Activated gamma-delta T cell treated with anti-CD3 and anti-CD28 coated beads, Interleukin-2, amount 50 U/mL, for 16 hours (primary cell): ENCODE measurements at regions not wholly inside any gene's neighbourhood (a gene's known extent, or its start where the extent isn't known, plus 50 kb on each side); places are given as distances from the start of the nearest gene placed in this dataset.

Source experiments
- DNase-seq: peaks from one replicate; pipeline ENCODE4 v3.0.0-alpha.2; 2020; ENCODE audit warnings: low read depth

DNA sequence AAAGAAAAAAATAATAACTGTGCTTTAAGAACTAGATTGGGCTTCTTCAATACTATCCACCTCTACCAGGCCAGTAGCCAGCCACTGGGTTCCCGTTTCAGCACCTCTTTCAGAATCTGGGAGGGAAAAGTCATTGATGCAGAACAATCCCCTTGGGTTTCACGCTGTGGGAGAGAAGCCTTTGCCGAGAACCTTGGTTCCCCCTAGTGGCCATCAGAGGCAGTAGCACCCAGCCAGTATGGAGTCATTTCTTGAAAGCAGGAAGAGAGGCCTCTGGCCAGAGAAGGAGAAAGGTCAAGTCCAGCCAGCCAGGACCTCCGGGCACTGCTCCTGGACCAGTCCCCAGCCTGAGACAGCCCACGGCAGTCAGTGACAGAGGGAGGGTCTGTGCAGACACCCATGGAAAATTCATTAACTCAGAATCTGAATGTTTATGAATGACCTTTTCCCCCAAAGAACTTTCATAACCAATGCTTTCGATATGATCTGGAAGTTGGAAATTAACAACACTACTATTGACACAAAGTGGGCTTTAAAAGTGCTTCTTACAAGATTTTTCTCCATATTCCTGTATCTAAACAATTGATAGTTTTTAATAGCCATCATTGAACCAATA, 51.2 kb upstream of the CDH5 start:
- DNase-seq, result peak; percentile 20

DNA sequence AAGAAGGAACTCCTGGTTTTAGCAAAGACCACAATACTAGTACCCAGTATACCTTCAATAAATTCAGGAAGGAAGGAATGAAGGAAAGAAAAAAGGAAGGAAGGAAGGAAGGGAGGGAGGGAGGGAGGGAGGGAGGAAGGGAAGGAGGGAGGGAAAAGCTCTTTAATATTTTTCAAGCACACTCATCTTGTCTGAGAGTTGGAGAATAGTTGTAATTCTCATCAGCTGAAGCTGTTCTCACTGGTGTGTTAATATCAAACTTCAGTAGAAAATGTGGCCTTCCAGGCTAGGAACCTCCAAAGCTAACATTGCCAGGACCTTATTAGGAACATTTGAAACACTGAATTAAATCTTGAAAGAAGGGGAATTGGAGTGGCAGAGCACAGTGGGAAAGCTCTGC, 55.2 kb upstream of the CDH5 start:
- no peak for DNase-seq

DNA sequence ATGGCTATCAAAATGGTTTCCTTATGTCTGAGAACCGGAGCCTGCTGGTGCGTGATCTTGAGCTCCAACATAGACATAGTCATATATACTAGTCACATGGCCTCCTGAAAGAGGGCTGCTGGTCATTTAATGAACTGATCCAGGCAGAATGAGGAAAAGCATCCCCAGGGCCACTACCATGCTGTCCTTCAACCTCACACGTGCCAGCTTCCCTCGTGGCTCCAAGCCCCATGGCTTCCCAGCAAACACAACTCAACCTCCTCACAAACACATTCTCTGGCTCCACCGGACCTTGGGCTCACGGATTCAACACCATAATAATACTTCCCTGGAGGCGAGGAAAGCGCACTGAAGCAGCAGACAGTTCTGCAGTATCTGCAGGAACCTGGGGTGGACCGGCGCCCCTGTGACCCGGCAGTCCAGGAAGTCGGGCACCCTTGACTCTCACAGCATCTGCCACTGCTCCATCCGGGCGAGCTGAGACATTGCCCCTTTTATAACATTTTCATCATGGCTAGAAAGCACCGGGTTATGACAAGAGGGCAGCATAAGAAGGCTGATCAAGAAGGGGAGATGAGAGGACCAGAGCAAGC, 57.2 kb upstream of the CDH5 start:
- no peak for DNase-seq

DNA sequence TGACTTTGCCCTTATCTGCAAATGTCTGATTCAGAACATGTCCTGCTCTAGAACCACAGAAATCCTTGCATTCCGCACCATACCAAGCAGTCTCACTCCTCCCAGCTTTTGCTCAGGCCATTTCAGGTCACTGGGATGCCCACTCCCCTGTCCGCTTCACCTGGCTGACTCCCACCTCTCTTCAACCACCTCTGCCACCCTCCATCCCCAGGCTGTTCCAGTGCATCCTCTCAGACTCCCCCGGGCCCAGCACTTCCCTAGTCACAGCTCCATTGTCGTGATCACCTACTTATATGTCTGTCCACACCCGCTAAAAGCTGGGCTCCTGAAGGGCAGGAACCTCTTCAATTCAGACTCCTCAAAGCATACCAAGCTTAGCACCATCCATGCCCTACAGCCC, 58.4 kb upstream of the CDH5 start:
- no peak for DNase-seq

DNA sequence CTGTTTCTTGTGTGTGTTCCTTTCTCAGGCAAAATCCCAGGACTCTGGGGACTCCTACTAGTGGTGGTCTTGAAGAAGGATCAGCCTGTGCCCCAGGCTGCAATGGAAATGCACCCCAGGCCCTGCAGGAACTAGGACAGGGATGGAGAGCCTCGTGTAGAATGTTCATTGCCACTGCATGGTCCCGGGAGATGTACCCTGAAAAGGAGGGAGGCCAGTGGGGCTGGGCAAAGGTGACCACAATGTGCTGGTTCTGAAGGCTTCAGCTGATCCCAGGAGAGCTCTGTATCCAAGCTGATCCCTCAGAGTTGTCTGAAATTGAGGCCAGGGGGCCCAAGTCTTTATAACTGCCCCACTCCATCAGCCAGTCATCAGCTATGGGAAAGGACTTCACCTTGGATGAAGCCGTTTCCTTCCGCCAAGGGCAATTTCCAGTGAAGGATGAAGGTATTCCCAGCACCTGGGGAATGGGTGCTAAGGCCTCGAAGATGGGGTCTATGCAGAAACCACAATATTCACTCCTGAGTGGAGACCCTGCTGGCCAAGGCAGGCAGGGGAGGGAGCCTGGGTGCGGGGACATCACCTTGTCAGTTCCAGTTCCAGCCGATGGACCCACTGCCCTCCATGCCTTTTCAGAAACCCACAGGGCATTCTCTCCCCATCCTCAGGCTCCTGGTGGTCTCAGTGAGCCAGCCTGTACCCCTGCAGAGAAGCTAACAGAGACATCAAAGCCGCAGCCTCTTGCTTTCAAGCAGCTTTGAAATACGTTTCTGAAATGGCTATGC, 59.9 kb upstream of the CDH5 start:
- DNase-seq, result no peak

DNA sequence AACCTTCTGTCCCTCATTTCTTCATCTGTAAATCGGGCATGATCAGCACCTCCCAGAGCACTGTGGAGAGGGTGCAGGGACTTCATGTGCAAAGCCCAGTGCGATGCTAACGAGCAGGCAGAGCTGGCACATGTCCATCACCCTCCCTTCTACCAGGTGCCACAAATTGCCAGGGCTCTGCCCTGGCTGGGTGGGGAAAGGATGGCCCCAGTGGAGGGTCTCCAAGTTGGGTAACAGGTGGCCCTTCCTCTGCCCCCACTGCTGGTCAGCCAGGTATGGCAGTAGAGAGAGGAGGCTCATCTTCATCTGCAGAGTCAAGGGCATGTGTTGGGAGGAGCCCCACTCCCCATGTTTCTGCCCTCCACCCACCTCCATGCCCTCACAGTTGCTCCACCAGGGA, 61.5 kb upstream of the CDH5 start:
- DNase-seq, result no peak

DNA sequence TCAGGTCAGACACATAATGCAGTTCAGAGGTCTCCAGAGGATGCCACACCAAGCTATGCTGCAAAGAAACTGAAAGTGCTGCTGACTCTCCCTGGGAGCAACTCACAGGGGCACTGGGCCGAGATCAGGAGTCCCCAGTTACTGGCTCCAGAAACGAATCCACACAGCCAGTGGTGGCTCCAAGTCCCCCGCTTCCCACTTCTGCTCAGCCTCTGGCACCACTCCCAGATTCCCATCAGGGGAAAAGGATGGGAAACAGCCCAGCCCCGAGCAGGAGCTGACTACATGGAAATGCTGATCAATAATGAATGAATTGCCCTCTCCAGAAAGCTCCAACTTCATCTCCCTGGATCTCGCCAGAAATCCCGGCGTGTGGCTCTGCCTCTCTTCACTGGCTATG, 62.3 kb upstream of the CDH5 start:
- DNase-seq, result no peak

DNA sequence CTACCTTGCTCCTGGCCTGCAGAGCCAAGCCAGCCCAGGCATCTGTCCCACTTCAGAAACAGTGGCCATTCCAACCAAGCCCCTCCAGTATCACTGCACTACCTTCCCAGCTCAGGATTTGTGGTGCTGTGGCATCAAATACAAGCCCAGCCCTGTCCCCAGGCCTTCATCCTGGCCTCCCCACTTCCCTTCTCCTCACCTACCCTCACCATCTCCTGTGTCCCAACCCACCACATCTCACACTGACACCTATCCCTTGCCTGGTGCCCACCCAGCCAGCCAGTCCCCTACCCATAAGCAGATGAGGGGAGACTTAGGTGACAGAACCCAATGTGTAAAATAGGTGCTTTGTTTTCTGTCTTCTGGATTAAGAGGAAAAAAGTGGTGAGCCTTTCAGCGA, 66.0 kb upstream of the CDH5 start:
- DNase-seq, result no peak

DNA sequence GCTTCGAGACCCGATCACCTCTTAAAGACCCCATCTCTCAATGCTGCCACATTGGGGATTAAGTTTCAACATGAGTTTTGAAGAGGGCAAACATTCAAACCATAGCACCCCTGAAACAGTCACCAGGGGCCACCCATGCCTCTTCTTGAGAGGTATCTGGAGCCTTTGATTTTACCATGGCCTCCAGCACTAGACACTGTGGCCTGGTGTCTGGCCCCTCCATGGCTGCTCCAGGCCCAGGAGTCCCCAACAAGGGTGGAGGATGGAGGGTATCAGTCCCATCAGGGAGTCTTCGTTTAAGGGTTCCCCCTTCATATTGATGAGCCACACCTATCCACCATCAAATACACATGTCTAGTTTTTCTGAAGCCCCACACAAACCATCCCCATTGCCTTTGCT, 66.5 kb upstream of the CDH5 start:
- no peak for DNase-seq

DNA sequence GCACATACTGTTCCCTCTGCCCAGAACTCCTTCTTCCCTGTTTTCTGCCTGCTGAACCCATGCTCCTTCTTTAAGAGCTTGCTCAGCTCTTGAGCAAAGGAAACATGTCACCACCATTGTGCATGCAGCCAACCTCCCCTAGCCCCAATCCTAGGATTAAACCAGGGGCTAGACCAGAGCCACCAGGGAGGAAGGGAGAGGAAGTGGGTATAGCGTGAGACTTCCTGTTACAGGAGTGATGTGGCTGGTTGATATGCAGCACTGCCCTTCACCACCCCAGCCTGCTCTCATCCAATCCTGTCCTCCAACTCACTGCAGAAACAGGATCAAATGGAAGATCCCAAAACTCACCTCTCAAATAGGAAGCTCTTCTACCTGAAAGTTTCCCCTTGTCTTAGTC, 67.1 kb upstream of the CDH5 start:
- no peak for DNase-seq

DNA sequence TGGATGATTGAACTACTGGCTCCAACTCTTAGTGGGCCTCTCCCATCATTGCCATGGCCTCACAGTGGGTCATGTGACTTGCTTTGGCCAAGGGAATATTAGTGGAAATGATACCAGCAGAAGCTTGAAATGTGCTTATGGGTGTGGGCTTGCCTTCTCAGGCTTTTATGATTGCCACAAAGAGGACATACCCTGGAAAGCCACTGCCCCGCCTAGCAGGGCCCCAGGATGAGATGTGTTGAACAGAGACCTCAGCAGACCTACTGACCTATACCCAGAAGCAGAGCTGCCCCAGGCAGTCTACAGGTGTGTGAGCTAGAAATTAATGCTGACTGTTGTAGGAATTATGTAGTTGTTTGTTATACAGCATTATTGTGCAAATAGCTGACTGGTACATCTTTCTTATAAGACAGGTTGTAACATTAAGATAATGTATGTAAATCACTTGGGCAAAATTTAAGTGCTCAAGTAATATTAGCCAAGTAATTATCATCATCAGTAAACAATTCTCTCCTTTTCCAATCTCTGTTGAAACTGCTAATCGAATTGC, 67.8 kb upstream of the CDH5 start:
- DNase-seq, result no peak

DNA sequence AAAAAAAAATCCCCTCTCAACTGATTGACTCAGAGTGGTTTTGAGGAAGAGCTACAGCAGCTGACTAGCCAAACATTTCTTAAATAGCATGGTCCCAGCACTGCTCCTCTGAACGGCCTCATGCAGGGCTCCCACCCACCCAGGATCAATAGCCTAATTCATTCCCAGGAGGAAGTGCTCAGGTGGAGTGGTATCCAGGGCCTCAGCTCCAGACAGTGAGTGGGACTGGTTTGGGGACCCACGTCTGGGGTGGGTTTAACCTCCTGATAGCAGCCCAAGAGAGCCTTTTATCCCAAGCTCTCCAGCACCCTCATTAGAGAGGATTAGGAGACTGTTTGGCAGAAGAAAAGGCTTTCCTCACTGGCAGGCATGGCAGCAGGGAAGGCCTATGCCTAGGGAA, 68.5 kb upstream of the CDH5 start:
- DNase-seq, result no peak

DNA sequence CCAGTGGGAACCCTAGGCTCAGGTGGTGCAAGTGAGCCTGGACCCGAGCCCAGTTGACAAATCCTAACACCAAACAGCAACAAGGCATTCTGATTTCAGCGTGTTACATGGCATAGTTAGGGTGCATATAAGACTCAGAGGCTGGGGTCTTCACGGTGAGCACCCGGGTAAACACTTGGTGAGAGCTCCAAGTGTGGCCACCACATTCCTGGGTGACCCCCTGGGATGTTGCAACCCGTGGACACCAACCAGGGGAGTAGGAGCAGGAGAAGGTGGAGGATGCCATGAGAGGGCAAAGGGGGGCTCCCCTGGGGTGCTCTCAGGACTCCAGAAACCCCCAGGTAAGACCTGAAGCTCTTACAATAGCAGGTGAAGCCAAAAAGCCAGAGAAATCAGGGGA, 69.9 kb upstream of the CDH5 start:
- no peak for DNase-seq

DNA sequence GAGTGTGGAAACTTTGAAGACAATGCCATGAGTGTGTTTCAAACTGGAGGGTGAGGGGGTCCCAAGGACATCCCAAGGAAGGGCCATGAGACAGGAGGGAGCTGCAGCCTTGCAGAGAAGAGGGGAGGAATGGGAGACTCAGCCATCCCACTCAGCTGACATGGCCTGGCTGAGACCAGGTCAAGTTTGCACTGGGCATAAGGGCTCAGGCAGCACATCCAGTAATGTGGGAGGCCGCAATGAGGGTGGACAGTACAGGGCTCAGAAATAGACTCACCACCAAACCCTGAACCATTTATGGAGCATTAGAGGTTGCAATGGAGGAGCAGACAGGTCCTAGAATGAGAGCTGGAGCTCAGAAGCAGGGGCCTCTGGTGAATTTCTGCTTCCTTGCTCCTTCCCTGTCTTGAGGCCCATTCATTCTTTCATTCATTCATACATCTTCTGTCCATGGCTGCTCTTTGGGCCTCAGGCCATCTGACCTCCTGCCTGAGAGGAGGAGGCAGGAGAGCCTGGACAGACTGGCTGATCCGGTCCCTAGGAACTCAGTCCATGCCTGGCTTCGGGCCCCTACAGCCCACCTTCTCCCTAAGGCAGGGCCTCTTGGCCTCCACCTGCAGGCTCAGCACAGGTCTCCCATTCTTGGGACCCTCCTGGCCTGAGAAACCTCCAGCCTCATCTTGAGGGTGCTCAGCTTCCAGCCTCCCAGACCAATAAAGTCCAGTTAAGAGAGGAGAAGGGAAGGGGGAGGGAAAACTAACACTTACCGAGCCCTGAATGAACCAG, 70.5 kb upstream of the CDH5 start:
- no peak for DNase-seq

DNA sequence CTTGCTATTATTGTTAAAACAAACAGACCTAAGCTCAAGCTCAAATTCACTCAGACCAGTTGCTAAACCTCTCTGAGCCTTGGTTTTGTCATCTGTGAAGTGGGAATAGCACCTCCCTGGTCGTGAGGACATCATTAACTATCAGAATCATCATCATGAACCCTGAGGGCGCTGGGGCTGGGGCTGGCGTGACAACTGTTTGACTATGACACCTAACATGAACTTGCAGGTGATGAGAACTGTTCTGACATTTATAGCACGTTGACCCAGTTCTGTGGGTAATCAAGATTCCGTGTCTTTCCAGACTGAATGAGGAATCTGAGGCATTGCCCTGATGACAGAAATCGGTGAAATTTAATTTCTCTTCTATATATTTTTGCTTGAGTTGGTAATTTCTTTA, 71.3 kb upstream of the CDH5 start:
- no peak for DNase-seq

DNA sequence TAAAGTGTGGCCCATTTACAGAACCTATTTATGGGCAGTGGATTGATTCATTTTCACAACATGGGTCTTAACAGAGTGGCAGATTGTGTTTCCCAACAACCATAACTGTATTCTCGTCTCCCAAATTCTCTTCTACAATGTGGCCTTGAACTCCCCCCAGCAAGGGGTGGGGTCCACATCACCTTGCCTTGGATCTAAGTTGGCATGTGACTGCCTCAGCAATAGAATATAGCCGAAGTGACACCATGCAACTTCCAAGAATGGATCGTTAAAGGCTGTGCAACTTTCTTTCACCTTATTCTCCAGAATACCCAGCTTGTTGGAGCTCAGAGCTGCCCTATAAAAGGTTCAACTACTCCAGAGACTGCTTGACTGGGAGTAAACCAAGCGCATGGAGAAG, 72.0 kb upstream of the CDH5 start:
- no peak for DNase-seq

DNA sequence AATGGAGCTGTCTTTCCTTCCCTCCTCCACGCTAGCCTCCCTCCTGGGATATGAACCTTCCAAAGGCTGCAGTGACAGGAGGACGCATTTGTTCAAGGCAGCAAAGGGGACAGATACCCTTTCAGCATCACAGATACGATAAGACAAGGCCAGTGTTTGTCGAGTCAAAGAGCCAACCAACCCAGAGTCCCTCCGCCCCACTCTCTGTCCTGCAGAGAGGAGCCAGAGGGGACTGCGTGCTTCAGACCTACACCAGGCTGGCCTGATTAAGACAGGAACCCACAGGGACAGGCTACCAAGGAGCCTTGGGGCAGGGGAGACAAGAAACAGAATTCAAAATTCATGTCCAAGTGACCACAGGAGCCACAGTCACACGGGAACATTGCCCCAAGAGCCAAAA, 72.6 kb upstream of the CDH5 start:
- no peak for DNase-seq

DNA sequence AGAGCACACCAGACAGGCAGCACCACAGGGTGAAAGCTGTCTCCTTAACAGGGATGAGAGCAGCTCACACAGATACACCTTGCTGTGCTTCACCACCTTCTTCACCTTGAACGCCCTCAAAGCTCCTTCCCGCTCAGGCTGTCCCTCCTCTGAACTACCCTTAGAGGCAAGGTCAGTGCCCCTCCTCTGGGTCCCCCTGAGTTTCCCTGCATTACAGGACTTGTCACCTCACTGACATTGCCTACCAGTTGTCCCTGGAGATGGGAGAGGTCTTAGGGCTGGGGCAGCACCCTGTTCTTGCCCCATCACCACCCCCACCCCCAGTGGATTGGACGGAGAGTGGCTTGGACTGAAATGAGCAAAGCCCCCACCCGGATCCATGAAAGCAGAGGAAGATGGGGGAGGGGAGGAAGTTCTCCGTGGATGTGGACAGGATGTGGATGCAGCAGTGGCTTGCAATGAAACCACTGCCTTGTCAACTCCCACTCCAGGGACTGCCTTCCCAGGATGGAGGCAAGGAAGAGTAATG, 73.2 kb upstream of the CDH5 start:
- no peak for DNase-seq

DNA sequence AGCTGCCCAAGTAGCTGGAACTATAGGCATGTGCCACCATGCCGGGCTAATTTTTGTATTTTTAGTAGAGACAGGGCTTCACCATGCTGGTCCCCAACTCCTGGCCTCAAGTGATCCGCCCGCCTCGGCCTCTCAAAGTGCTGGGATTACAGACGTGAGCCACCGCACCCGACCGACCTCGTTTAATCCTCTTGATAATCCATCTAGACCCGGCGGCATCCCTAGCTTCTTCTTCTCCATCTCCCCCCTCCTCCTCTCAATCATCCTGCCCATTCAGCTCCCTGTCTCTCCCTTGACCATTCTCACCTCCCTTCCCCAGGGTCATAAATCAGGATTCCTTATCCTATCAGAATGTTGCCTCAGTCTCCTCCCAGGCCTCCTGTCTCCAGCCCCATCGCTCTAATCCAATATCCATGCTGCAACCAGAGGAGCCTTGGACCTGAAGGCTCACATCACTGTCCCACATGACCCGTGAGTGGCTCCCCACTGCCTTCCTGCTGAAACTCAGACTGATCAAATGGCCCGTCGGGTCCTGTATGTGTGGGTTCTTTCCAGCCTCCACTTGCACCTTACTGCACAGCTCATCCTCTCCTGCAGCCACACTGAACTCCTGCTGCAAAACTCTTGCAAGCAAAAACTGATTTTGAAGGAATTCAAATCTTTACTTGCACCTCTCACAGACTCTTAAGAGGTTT, 74.1 kb upstream of the CDH5 start:
- DNase-seq, result no peak

DNA sequence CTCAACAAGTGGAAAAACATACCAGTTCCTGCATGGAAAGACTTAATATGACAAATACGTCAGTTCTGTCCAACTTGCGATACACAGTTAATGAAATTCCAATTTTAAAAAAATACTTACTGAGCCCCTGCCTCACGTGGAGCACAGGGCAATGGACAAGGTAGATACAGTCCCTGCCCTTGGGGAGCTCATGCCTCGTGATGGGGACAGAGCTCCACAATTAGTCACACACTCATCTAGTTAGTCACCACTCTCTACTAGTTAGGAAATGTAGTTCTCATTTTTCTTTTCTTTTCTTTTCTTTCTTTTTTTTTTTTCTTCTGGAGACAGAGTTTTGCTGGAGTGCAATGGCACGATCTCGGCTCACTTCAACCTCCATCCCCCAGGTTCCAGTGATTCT, 74.7 kb upstream of the CDH5 start:
- DNase-seq, result no peak

DNA sequence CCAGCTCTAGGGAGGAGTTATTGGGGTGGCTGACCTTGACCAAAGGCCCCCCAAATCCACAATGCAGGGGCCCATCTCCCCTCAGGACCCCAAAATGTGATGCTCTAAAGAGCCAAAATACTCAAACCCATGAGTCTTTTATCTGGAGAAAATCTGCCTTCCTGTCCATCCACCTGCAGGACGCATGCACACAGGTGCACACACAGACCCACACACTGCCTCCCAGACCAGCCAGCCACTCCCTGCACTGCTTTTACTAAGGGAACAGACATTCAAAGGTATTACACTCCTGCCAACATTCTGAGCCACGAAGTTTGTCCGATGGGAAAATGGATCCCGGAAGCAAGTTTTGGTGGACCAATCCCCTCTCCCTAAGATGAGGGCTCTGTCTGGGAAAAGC, 76.1 kb upstream of the CDH5 start:
- DNase-seq, result no peak

DNA sequence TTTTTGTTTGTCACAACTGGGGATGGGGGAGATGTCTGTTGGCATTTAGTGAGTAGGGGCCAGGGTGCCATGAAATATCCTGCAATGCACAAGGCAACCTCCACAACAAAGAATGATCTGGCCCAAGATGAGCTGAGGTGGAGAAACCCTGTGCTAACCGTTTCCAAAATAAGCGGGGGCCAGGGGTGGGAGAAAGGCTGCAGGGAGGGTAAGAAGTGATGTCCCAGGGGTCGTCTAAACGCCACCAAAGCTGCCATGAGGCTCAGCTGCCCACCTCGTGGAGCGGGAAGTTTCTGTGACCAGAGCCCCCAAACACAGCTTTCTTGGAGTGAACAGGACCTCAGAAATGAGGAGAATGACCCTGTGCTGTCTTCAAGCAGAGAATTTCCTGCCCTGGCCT, 76.5 kb upstream of the CDH5 start:
- DNase-seq, result no peak
